Left hindlimb (tissue), 1 donor: ENCODE measurements at regions not wholly inside any gene's neighbourhood (a gene's known extent, or its start where the extent isn't known, plus 50 kb on each side); places are given as distances from the start of the nearest gene placed in this dataset.

Experiments used
- DNase-seq: peaks from one replicate; pipeline ENCODE4 v3.0.0-alpha.2; 2018

GRCh38 chr2:228273159-228273558 is 91.7 kb upstream of the SPHKAP start:
- DNase-seq = no peak

GRCh38 chr2:228269351-228269750 is 87.9 kb upstream of the SPHKAP start:
- no peak for DNase-seq

- DNase-seq = no peak
Observed at GRCh38 chr2:228268756-228269155, 87.3 kb upstream of the SPHKAP start.

- DNase-seq = no peak
Observed at GRCh38 chr2:228268301-228268700, 86.8 kb upstream of the SPHKAP start.

GRCh38 chr2:228263156-228263555 is 81.7 kb upstream of the SPHKAP start:
- no peak for DNase-seq

GRCh38 chr2:228261546-228261945 is 80.1 kb upstream of the SPHKAP start:
- DNase-seq = no peak

GRCh38 chr2:228257379-228257778 is 75.9 kb upstream of the SPHKAP start:
- no peak for DNase-seq

- DNase-seq = no peak
Observed at GRCh38 chr2:228253752-228254151, 72.3 kb upstream of the SPHKAP start.

GRCh38 chr2:228247335-228247734 is 65.8 kb upstream of the SPHKAP start:
- DNase-seq = no peak

GRCh38 chr2:228245601-228246000 is 64.1 kb upstream of the SPHKAP start:
- no peak for DNase-seq

GRCh38 chr2:228242591-228242990 is 61.1 kb upstream of the SPHKAP start:
- DNase-seq = no peak

GRCh38 chr2:228239907-228240561 is 58.5 kb upstream of the SPHKAP start:
- DNase-seq = no peak

- no peak for DNase-seq
Observed at GRCh38 chr2:228239207-228239906, 57.9 kb upstream of the SPHKAP start.
